HG03469 (cell line): ENCODE measurements at regions not wholly inside any gene's neighbourhood (a gene's known extent, or its start where the extent isn't known, plus 50 kb on each side); places are given as distances from the start of the nearest gene placed in this dataset.

Experiments used
- ATAC-seq: cut with Tn5 transposase; IDR thresholded peaks from one replicate; pipeline ENCODE4 v1.9.1; 2021; ENCODE audit warnings: mild to moderate bottlenecking, moderate library complexity, moderate number of reproducible peaks; ENCODE audit not compliant: unreplicated experiment

DNA sequence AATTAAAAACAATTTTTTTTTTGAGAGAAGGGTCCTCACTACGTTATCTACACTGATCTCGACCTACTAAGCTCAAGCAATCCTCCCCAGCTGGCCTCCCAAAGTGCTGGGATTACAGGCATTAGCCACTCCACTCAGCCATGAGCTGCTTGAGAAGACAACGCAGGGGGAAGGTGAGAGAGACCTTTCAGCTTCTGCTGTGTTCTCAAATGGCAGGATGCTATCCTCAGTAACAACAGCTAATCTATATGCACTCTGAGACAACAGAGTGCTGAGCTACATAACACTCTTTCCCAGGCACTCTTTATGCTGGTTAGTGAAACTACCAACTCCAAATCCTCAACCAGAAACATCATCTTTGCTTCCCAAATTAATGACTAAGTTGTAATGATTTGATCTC lies 526.1 kb downstream of the CCER1 start:
- ATAC-seq = no peak

DNA sequence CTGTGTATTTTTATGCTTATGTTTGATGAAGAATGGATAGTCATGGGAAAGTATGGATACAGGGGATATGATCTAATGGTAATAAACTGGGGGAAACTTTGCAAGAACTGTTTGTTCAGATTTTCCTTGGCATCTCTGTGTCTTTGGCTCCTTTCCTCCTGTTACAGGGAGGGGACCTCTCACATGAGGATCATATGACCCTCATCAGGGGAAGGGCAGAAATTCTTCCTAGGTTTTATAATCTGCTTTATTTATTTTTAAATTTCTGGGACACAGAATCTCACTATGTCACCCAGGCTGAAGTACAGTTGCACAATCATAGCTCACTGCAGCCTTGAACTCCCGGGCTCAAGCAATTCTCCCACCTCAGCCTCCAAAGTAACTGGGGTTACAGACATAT lies 526.5 kb downstream of the CCER1 start:
- ATAC-seq = no peak

DNA sequence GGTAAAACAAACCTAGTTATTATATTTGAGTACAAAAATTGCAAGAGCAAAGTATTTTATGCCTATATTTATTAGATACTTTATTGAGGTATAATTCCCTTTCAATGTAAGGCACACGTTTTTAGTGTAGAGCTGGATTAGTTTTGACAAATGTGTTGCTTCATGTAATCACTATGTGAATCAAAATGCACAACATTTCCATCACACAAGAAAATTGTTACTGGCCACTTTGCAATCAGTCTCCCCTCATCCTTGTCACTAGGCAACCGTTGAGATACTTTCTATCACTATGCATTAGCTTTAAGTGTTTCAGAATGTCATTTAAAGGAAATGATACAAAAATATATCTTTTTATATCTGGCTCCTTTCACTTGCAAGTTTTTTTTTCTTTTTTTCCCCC lies 531.0 kb downstream of the CCER1 start:
- no peak for ATAC-seq

DNA sequence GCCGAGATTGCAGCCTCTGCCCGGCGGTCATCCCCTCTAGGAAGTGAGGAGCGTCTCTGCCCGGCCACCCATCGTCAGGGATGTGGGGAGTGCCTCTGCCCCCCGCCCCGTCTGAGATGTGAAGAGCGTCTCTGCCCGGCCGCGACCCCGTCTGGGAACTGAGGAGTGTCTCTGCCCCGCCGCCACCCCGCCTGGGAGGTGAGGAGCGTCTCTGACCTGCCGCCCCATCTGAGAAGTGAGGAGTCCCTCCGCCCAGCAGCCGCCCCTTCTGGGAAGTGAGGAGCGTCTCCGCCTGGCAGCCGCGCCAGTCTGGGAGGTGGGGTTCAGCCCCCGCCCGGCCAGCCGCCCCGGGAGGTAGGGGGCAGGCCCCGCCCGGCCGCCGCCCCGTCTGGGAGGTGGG lies 544.0 kb downstream of the CCER1 start:
- no peak for ATAC-seq

DNA sequence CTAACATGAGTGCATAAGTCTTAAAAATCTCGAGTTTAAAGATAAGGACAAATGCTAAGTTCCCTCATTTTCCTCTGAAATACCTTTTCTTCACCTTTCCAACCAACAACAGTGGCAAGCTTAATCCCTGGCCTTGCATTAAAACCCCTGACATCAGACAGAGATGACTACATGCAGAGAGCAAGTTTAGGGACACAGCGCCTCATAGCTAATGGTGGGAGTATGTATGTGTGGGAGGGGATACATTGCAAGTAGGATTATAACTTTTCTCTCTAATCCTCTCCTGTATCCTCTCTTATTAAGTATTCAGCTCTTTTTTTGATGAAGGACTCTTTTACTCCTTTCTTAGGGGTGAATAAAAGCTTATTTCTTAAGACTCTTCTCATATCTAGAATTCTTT lies 547.1 kb downstream of the CCER1 start:
- no peak for ATAC-seq

DNA sequence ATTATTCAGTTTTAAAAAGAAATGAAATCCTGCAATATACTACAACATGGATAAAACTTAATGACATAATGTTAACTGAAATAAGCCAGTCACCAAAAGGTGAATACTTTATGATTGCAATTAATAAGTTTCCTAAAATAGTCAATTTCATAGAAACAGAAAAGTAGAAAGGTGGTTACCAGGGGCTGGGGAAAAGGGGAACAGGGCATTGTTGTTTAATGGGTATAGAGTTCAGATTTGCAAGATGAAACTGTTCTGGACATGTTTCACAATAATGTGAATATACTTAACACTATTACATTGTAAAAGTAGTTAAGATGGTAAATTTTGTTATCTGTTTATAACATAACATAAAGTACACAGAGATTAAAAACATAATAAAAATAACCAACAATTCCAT lies 550.9 kb downstream of the CCER1 start:
- ATAC-seq = no peak

DNA sequence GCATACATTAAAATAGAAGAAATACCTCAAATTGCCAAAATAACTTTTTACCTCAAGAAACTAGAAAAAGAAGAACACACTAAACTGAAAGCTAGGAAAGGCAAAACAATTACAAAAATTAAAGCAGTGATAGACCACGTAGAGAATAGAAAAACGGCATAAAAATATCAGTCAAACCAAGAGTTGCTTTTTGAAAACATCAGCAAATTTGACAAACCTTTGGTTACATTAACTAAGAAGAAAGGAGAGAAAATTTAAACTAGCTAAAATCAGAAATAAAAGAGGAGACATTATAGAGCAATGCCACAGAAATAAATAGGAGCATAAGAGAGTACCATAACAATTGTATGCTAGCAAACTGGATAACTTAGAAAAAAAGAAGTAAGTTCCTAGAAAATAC lies 553.8 kb downstream of the CCER1 start:
- ATAC-seq = no peak

DNA sequence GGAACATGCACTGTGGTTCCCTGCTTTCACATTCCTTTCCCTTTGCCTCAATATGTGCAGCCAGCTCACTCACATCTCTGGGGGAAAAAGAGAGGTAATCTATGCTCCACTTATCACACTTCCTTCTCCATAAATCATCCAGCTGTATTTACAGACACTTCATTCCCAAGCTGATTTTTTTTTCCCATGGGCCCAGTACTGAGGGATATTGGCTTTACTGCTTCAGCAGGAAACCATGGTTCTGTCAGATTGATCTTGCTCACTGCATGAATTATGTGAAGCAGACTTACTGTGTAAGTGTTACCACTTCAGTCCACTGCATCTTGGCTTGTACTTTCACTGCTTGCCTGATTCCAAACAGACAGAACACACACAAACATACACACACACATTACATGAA lies 555.6 kb downstream of the CCER1 start:
- ATAC-seq = no peak

DNA sequence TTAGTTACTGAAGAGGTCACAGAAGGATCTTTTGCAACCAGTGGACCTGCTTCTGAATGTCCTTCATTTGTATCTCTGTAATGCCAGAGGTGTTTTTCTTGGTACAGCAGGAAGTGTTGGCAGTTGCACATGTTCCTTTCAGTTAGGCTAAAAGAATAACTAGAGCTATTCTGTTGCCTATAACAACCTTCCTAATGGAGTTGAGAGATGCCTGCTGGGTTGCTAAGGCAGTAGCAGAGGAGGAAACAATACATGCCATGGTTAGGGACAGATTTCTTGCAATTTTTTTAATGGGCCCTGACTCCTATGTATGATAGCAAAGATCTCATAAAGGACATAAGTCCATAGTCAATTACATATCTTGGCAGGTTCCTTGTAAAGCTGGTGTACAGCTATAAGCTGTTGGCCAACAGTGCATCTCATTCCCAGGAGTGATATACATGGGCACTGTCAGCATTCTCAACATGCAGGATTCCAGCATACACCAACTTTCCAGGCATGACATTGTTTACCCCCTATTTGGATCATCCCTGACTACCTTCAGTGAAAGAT lies 556.6 kb downstream of the CCER1 start:
- ATAC-seq = no peak

DNA sequence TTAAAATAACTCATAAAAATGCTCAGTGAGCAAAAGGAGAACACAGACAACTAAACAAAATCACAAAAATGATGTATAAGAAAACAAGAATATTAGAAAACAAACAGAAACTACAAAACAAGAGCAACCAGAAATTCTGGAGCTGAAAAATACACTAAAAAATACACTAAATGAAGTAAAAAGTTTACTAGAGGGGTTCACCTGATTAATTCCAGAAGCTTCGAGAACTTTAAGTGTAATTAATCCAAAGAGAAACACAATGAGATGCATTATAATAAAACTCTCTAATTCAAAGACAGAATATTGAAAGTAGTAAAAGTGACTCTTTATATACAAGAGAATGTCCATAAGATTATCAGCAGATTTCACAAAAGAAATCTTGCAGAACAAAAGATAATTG lies 558.4 kb downstream of the CCER1 start:
- no peak for ATAC-seq

DNA sequence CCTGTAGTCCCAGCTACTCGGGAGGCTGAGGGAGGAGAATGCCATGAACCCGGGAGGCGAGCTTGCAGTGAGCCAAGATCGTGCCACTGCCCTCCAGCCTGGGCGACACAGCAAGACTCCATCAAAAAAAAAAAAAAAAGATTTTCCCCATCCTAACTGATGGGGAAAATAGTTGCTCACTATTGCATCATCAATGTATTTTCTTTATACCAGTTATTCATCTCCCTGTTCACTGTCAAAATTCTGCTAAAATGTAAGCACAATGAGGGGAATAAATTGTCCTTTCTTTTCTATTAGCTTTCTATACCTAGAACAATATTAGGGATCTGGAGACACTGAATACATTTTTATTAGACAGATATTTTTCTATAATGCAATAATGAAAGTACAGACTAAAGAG lies 561.3 kb downstream of the CCER1 start:
- ATAC-seq = no peak

DNA sequence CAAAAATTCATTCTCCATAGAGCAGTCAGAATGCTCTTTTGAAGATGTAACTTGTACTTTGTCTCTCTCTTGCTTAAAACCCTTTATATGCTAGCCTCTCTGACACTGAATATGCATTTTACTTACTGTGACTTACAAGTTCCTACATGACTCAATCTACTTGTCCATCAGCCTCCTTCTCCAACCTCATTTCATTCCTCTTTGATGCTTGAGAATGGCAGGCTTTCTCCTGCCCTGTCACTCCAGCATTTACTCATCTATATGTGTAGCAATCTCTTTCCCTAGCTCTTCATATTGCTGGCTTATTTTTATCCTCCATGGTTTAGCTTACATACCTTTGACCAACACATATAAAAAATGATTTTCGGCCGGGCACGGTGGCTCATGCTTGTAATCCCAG lies 561.9 kb downstream of the CCER1 start:
- ATAC-seq = no peak

DNA sequence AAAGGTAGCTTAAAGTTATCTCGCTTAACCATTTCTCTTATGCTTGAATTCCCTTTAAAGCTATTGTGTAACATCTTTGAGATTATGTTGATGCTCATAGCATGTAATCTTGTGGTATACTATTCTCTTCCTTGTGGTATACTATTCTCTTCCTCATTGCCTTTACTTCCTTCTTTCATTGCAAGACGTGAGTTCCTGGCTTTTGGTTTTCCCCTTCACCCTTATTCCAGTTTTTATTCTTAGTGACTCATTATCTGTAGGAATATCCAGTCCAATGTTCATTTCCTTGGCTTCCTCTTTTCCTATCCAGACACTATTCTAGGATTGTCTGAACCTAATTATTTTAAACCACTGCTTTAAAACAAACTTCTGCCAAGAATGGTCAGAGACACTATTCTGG lies 564.0 kb downstream of the CCER1 start:
- ATAC-seq = no peak

DNA sequence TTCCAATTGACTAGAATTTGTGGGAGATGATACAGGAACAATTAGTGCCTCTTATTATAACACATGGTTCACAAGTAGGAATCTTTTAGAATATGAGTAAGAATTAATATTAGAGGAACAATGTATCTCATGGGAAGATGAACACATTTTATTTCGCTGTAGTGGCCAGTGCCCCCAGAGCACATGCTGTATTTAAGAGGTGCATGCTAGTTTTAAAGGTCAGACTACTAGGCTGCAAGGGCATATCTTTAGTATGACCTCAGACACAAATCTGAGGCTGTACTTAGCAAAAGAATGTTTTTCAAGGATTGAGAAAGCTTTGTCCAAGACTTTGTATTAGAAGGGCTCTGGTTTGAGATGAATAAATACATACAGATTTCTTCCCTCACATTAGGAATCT lies 586.9 kb downstream of the CCER1 start:
- ATAC-seq = no peak

DNA sequence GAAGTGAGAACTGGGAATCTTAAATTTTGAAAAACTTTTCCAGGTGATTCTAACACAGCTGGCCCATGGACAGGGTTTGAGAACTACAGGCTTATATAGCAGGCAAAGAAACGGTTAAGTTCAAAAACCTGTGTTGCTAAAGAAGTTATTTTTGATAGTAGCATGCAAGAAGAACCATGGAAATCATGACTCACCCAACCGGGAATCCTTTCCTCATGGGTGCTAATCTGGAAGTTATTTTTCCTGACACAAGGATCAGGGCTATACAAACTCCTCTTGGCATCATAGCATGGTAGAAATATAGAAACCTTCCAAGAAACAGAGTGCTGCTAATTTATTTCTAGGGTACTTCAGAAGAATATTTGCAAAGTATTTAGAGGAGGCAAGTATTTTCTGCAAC lies 588.7 kb downstream of the CCER1 start:
- ATAC-seq = no peak

DNA sequence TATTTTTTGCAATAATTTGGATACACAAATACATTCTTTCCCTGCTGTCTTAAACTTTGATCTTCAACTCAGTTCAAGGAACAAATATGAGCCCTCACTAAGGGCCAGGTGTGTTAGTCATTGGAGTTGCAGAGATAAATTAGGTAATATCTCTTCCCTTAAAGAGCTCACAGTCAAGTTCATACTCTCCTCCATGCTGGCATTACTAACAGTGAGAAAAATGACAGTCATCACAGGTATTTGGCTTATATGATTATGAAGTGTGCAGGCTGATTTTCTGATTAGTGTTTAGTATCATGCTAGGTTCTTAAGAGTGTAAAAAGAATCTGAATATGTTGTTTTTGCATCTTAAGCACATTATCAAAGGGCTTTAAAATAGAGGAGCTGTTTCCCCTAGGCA lies 594.7 kb downstream of the CCER1 start:
- ATAC-seq = no peak

DNA sequence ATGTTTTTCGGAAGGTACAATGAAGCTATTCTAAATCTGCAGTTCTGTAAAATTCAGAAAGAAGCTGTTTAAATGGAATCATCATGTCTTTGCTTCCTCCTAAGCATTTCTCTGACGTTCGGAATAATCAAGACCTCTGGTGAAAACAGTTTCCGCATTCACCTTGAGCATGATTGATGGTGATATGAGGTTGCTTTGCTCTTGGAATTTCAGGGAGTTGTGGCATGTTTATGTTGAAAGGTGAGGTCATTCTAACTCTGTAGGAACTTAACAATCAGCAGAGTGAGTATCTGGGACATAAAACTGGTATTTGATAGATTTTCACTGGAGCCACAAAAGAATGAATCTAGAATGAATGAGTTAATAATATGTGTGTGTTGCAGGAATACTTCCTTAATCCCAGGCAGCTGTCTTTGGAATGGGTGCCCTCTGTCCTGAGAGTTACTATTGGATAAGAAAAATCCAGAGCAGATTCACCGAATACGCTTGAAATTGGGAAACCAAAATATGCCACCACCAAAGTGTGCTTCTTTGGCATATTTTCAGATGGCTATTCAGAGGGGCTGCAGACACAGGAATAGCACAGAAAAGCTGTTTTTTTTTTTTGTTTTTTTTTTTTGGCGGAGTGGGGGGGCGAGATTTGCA lies 599.1 kb downstream of the CCER1 start:
- no peak for ATAC-seq

DNA sequence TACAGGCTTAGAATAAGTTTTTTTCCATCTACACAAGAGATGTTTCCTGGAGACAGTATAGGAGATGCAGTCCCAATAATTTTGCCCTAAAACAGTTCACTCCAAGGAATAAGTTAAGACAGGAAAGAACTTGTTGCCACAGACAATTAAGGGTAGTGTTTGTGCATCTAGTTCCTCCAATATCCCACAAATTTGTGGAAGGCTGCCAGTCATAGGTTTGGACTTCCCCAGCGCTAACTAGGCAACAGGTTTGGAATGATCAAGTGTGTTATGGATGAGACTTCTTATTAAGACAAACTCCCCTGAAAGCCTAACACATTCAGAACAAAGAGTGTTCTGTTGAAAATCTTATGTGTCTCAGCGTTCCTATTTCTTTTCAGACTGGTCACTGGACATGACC lies 611.0 kb downstream of the CCER1 start:
- no peak for ATAC-seq

DNA sequence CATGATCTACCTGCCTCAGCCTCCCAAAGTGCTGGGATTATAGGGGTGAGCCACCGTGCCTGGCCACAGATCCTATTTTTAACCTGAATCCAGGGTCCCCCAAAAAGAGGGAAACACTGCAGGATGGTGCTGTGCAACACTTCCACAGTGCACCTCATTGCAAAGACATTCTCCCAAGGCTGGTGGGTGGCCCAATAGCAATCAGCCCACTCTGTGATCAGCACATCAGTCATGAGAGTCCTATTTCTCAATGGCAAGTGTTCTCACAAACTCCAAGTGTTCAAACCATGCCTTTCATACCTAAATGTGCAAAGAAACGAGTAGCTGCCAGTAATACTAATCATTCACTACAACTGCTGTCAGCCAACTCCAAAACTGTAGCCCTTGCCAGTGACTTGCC lies 612.9 kb downstream of the CCER1 start:
- no peak for ATAC-seq

DNA sequence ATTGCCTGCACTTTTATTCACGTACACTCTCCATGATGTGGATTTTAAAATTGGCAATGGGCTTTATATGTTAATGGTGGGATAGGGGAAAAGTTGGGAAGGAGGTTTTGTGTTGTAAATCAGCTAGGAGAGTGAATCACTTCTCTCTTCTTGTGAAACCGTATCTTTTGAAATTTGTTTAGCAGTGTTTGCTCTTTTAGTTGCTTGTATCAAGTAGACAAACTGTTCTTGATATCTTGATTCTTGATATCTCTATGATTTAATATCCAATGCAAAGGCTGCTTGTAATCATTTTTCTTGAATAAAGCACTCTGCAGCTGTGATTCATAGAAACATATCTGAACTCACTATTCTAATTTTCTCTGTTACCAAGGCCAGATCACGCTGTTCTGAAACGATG lies 615.1 kb downstream of the CCER1 start:
- no peak for ATAC-seq

DNA sequence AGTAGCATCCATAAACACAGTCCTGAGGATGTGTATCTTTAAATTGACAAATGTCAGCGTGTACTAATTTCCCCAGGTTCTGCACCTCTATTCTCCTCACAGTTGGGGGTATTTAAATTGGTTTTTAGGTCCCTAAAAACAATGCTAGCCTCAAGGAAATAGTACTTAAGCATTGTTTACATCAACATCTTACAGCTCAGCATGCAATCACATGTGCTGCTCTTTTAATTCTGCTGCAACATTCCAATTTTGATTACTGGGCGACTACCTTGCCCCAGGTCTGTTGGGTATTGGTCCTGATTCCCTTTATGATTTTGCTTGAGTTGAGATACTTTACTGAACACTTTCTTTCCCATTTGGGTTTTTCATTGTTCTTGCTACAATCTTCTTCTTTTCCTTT lies 616.6 kb downstream of the CCER1 start:
- ATAC-seq = no peak

DNA sequence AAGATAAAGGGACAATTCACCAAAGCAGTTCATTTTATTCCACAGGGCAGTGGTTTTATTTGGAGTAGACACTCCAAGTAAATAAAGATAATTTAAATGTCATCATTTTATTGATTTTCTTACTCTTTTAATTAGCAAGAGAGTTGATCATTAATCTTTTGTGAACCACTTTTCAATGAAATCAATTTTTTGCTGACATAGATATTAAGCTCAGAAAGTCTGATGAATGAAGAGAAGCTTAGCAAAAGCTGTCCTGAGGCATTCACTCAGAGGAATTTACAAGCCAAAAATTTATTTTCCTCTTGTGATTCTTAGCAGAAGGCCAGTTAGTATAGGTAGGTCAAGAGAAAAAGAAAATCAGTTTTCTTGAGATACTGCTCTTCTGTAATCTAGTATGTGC lies 618.0 kb downstream of the CCER1 start:
- no peak for ATAC-seq

DNA sequence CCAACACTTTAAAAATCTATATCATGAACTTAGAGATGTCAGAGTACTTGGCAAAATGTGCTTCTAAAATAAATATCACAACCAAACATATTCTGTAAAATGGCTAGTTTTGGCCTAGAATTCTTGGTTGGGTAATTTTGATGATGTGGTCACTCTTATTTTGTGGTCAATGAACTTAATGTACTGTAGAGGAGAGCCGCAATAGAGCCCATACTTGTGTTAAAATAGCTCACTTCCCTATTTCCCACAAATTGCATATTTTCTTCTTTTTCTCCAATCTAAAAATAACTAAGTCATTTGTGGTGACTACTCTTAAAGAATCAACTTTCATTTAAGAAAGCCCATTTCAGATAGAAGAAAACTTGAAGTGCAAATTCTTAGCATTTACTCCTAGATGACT lies 619.4 kb downstream of the CCER1 start:
- no peak for ATAC-seq
